ENCODE measurements at regions not wholly inside any gene's neighbourhood (a gene's known extent, or its start where the extent isn't known, plus 50 kb on each side); places are given as distances from the start of the nearest gene placed in this dataset.
"Not testable (repeated sequence)": the region's sequence is repeated elsewhere in the genome, so short reads cannot be mapped to it uniquely, and the experiment has no call there.

DNA sequence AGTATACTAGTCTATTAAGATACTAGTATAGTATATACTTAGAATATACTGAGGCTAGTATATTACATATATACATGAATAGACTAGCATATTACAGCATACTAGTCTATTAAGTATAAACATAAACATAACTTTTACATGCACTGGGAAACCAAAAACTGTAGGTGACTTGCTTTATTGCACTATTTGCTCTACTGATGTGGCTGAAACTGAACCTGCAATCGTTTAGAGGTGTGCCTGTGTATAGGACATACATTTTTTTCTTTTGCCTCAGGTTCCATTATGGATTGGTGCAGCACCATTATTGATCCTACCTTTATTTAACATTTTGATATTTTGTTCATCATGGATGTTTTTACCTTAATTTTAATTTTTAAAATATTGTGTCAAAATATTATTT, 143.2 kb upstream of the RGS6 start:
- H3K4me3 ChIP-seq, result no peak overlapping the region
- H3K4me1 ChIP-seq, result no peaks in the 10 kb centered on the region
- no peak for TF ChIP-seq EP300 (IDR thresholded peaks at IDR 0.05)
- TF ChIP-seq POLR2AphosphoS5 (IDR thresholded peaks at IDR 0.05), result no peak
- TF ChIP-seq CTCF (IDR thresholded peaks at IDR 0.05), result no peak
- WGBS, 2 donors (ENCODE audit: low coverage in 1 of 2), result 54 to 77% methylated on average over 1 of the region's 1 CpG
- H3K27ac ChIP-seq, result no peak overlapping the region
- no peaks in the 10 kb centered on the region for H3K36me3 ChIP-seq
- peaks cover 0 to 21% (median 0%) of the 10 kb centered on the region in 3 donors for H3K9me3 ChIP-seq
- no peak for ATAC-seq
- H3K27me3 ChIP-seq, result no peaks in the 10 kb centered on the region

GRCh38 chr14:71799841-71800240, 132.4 kb upstream of the RGS6 start:
- ATAC-seq, result no peak
- Histone ChIP-seq H3K9me3 (no peaks in the 10 kb centered on the region), H3K36me3 (no peaks in the 10 kb centered on the region), H3K27me3 (no peaks in the 10 kb centered on the region), H3K27ac (no peak overlapping the region), H3K4me1 (no peaks in the 10 kb centered on the region), H3K4me3 (no peak overlapping the region)
- TF ChIP-seq POLR2A (IDR thresholded peaks at IDR 0.05), result no peak
- no peak for TF ChIP-seq EP300 (IDR thresholded peaks at IDR 0.05)
- no peak for TF ChIP-seq CTCF (IDR thresholded peaks at IDR 0.05)
- no peak for TF ChIP-seq POLR2AphosphoS5 (IDR thresholded peaks at IDR 0.05)
- 50 to 56% methylated on average over 1 of the region's 1 CpG for WGBS, 2 donors (ENCODE audit: low coverage in 1 of 2)

DNA sequence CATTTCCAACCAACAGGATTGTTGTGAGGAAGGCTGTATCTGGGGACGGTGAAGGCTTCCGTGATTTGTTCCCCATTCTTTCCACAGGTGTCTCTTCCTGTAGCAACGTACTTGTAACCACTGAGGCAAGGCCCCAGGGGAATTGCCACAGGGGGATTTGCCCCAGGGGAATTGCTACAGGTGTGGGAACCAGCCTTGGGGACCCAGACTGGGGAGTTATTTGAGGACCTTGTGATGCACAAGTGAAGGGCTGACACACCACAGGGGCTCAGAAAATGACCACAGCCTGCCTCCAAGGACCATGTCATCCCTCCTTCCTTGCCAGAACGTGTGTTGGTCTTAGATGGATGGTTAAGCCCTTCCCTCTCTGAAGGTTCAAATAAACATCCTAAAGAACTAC, 131.4 kb upstream of the RGS6 start:
- Histone ChIP-seq H3K4me1 (no peaks in the 10 kb centered on the region), H3K4me3 (no peak overlapping the region), H3K27me3 (no peaks in the 10 kb centered on the region), H3K36me3 (no peaks in the 10 kb centered on the region), H3K9me3 (no peaks in the 10 kb centered on the region), H3K27ac (no peak overlapping the region)
- TF ChIP-seq POLR2AphosphoS5 (IDR thresholded peaks at IDR 0.05) (no peak), CTCF (IDR thresholded peaks at IDR 0.05) (no peak), POLR2A (IDR thresholded peaks at IDR 0.05) (no peak), EP300 (IDR thresholded peaks at IDR 0.05) (no peak)
- ATAC-seq, result no peak
- 80 to 94% methylated on average over 2 to 3 of the region's 4 CpGs for WGBS, 2 donors (ENCODE audit: low coverage in 1 of 2)

- Histone ChIP-seq H3K4me1 (no peaks in the 10 kb centered on the region), H3K36me3 (no peaks in the 10 kb centered on the region), H3K27ac (no peak overlapping the region), H3K9me3 (no peaks in the 10 kb centered on the region), H3K27me3 (no peaks in the 10 kb centered on the region), H3K4me3 (no peak overlapping the region)
- 97 to 100% methylated on average over 1 to 3 of the region's 3 CpGs for WGBS, 2 donors (ENCODE audit: low coverage in 1 of 2)
- no peak for ATAC-seq
- TF ChIP-seq EP300 (IDR thresholded peaks at IDR 0.05), result no peak
- TF ChIP-seq POLR2A (IDR thresholded peaks at IDR 0.05), result no peak
- no peak for TF ChIP-seq POLR2AphosphoS5 (IDR thresholded peaks at IDR 0.05)
- TF ChIP-seq CTCF (IDR thresholded peaks at IDR 0.05), result no peak
Observed at GRCh38 chr14:71803539-71804260, 128.5 kb upstream of the RGS6 start.

DNA sequence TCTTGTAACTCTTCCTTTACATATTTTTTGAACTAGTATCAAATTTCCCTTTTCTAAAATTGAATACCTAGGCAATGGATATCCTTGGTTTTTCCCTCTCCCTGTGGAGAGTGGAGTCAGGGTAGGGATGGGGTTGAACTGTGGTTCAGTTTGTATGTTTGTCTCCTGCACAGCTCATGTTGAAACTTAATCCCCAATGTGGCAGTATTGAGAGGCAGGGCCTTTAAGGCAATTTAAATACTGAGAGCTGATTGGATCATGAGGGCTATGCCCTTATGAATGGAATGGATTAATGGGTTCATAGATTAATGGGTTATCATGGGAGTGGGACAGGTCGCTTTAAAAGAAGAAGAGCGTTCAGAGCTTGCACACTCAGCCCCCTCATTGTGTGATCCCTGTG, 127.2 kb upstream of the RGS6 start:
- H3K36me3 ChIP-seq, result no peaks in the 10 kb centered on the region
- WGBS, 2 donors (ENCODE audit: low coverage in 1 of 2), result 60 to 96% methylated on average over 1 to 2 of the region's 2 CpGs
- TF ChIP-seq POLR2A (IDR thresholded peaks at IDR 0.05), result no peak
- no peak for TF ChIP-seq POLR2AphosphoS5 (IDR thresholded peaks at IDR 0.05)
- TF ChIP-seq EP300 (IDR thresholded peaks at IDR 0.05), result no peak
- no peak for TF ChIP-seq CTCF (IDR thresholded peaks at IDR 0.05)
- H3K9me3 ChIP-seq, result peaks cover 0 to 2% (median 0%) of the 10 kb centered on the region in 3 donors
- no peak overlapping the region for H3K4me3 ChIP-seq
- no peaks in the 10 kb centered on the region for H3K27me3 ChIP-seq
- no peak overlapping the region for H3K27ac ChIP-seq
- no peaks in the 10 kb centered on the region for H3K4me1 ChIP-seq
- ATAC-seq, result no peak

DNA sequence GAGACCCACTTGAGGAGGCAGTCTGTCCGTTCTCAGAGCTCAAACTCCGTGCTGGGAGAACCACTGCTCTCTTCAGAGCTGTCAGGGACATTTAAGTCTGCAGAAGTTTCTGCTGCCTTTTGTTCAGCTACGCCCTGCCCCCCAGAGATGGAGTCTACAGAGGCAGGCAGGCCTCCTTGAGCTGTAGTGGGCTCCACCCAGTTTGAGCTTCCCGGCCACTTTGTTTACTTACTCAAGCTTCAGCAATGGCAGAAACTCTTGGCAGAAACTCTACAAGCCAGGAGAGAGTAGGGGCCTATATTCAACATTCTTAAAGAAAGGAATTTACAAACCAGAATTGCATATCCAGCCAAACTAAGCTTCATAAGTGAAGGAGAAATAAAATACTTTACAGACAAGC, 125.2 kb upstream of the RGS6 start:
- H3K4me3 ChIP-seq, H3K4me1 ChIP-seq, H3K27me3 ChIP-seq, ATAC-seq, H3K27ac ChIP-seq, H3K36me3 ChIP-seq: not testable (repeated sequence)
- WGBS, 2 donors (ENCODE audit: low coverage in 1 of 2), result 50% methylated on average over 1 of the region's 4 CpGs; no CpG with 5 or more reads in 1 of the 2 donors
- peaks cover 0 to 14% (median 0%) of the 10 kb centered on the region in 3 donors for H3K9me3 ChIP-seq

- peaks cover 0 to 14% (median 0%) of the 10 kb centered on the region in 3 donors for H3K9me3 ChIP-seq
Observed at GRCh38 chr14:71810800-71811199, 121.4 kb upstream of the RGS6 start.

More at GRCh38 chr14:71810800-71811199, 121.4 kb upstream of the RGS6 start:
- ATAC-seq, H3K4me3 ChIP-seq, H3K4me1 ChIP-seq, H3K27me3 ChIP-seq, H3K27ac ChIP-seq, H3K36me3 ChIP-seq: not testable (repeated sequence)
- WGBS, 2 donors (ENCODE audit: low coverage in 1 of 2), result 80 to 86% methylated on average over 2 to 4 of the region's 4 CpGs
